ENCODE measurements at regions not wholly inside any gene's neighbourhood (a gene's known extent, or its start where the extent isn't known, plus 50 kb on each side); places are given as distances from the start of the nearest gene placed in this dataset.

DNA sequence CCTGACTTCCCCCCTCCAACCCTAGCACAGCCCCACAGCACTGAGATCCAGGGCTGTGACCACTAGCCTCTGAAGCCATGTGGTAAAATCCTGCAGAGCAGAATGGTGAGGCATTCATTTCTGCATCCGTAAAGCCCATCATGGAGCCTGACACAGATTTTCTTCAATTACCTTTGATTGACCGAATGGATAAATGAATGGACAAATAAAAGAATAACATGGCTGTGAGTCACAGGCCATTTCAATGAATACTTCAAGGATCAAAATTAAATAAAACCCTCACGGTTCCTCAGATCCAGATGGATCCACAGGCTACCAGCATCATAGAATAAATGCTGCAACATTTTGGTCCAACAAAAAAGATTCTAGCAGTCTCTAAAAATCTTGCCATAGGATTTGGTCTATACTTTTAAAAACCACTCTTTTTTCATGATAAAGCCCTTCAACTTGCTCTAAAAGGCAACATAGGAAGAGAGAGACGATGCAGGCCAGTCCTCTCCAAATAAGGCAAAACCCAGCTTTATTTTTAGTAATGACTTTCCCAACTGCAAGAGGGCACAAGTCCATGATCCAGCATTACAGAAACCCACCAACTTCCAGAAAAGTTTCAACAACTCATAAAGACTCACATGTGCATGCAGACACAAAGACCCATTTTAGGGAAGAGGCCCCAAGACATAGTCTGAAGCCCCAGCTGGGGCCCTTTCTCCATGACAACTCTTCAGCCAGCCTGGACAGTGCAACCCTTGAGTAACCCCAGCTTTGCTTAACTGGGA, 52.4 kb upstream of the MRPS22 start:
- in situ Hi-C loops (cut with HindIII; ENCODE audit: low pct_unique_long_range_greater_than_20kb, low sequenced_read_pairs), result no loop called here
- no peak for DNase-seq (ENCODE audit: low read depth in 1 of 2, low spot score in 1 of 2)
- TF ChIP-seq JUND (IDR thresholded peaks at IDR 0.05; ENCODE audit: low read depth), result no peak

DNA sequence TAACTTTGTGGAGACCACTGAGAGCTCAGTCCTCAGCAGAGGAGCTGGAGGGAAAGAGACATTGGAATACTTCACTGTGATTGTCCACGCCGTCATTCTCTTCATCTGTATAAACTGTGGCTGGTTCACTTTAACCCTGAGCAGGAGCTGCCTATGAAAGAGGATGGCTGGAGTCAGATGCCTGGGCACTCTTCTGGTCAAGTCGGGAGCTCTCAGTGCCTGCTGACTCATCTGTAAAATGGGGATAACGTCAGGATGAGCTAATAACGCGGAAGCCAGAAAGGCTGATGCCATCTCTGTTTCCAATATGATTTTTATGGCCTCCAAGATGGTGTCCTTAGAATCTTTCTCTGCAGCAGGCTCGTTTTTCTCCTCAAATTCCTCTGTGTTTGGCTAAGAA, 51.6 kb upstream of the MRPS22 start:
- TF ChIP-seq JUND (IDR thresholded peaks at IDR 0.05; ENCODE audit: low read depth), result no peak
- in situ Hi-C loops (cut with HindIII; ENCODE audit: low pct_unique_long_range_greater_than_20kb, low sequenced_read_pairs), result no loop called here
- no peak for DNase-seq (ENCODE audit: low read depth in 1 of 2, low spot score in 1 of 2)

DNA sequence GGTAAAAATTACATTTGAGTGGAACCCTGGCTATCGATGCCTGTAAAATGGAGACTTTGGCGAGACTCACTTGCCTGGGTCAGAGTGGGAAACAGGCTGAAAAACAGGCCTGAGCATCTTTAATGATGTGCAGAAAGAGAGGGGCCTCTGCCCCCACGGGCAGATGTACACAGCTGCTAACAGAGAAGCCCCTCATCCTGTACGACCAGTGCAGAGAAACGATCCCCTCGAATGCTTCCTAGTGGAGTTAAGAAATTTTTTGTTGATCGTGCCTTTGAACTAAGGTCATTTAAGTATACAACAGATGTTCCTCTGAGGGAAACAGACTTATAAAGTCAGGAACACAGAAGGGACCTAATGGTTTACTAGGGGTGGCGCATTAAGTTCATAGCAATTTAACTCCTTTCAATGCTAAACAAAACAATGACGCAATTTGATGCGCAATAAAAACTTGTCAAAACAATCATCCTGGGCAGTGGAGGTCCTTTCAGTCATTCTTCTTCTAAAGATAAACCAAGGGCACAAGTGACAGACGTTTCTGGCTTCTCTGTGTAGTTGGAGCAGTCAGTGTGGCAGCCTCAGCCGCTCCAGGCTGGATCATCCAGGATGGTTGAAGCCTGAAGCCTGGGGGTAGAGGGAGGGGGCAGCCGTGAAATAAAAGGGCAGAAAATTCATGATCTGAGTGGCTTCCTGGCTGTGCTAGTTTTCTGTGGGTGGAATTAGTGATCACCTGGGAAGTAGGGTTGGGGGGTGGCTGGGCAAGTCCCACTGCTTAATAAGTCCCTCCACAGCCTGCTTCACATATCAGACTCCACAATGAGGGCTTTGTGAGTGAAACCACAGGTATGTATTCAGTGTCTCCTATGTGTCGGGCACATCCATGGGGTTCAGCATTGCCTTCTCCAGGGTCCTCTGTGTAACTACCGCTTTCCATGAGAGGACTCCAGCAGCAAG, 50.8 kb upstream of the MRPS22 start:
- DNase-seq (ENCODE audit: low read depth in 1 of 2, low spot score in 1 of 2), result no peak
- in situ Hi-C loops (cut with HindIII; ENCODE audit: low pct_unique_long_range_greater_than_20kb, low sequenced_read_pairs), result no loop called here
- TF ChIP-seq JUND (IDR thresholded peaks at IDR 0.05; ENCODE audit: low read depth), result no peak

DNA sequence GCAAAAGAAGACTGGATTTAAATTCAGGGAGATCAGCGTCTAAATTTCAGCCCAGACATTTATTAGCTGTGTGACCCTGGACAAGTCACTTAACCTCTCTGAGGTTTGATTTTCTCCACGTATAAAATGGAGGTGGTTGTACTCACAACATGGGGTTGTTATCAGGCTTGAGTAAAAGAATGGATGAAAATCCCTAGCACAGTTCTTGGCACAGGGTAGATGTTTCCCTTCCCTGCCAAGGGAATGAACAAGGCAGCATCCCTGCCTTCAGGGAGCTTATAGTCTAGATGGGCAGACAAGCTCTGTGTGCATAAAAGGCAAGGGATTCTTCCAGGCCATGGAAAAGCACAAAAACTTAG, 50.2 kb upstream of the MRPS22 start:
- TF ChIP-seq JUND (IDR thresholded peaks at IDR 0.05; ENCODE audit: low read depth), result no peak
- in situ Hi-C loops (cut with HindIII; ENCODE audit: low pct_unique_long_range_greater_than_20kb, low sequenced_read_pairs), result no loop called here
- no peak for DNase-seq (ENCODE audit: low read depth in 1 of 2, low spot score in 1 of 2)
